PFSK-1 (cell line): ENCODE measurements at regions not wholly inside any gene's neighbourhood (a gene's known extent, or its start where the extent isn't known, plus 50 kb on each side); places are given as distances from the start of the nearest gene placed in this dataset.

Experiments
- FOXP2 ChIP-seq: optimal IDR thresholded peaks from 2 replicates; pipeline ENCODE3; 2011; ENCODE audit warnings: borderline replicate concordance, control low read depth, inconsistent platforms; ENCODE audit not compliant: insufficient read depth; ENCODE audit errors: extremely low read length, extremely low read depth
- POLR2AphosphoS5 ChIP-seq: IDR thresholded peaks from 2 replicates; pipeline ENCODE4 v1.6.1; 2012; ENCODE audit warnings: low read depth, mild to moderate bottlenecking, control low read depth, low read length, moderate library complexity
- REST ChIP-seq, 2 experiments: IDR thresholded peaks; 2 replicates each; pipeline versions ENCODE4 v1.6.1 to v1.8.0; 2011 to 2012; ENCODE audit warnings: low read depth in 2 of 2, low read length in 2 of 2, control low read depth in 1 of 2, inconsistent platforms in 1 of 2, mild to moderate bottlenecking in 1 of 2, moderate library complexity in 1 of 2; ENCODE audit not compliant: insufficient read depth in 1 of 2
- SIN3A ChIP-seq: IDR thresholded peaks from 2 replicates; pipeline ENCODE4 v1.6.1; 2012; ENCODE audit warnings: mild to moderate bottlenecking, low read length, moderate library complexity, borderline replicate concordance; ENCODE audit not compliant: insufficient read depth
- TAF1 ChIP-seq: IDR thresholded peaks from 2 replicates; pipeline ENCODE4 v1.6.1; 2012; ENCODE audit warnings: low read length, control low read depth, borderline replicate concordance; ENCODE audit not compliant: insufficient read depth

- TF ChIP-seq POLR2AphosphoS5 (no peak), REST (IDR thresholded peaks at IDR 0.05; ENCODE audit: insufficient read depth in 1 of 2, low read depth in 2 of 2, low read length in 2 of 2) (no peak), SIN3A (no peak), TAF1 (no peak), FOXP2 (no peak)
Measured at GRCh38 chr2:84026818-84027217, 432.3 kb downstream of the SUCLG1 start.
